GM21367 (cell line): ENCODE measurements at regions not wholly inside any gene's neighbourhood (a gene's known extent, or its start where the extent isn't known, plus 50 kb on each side); places are given as distances from the start of the nearest gene placed in this dataset.
"Not testable (repeated sequence)": the region's sequence is repeated elsewhere in the genome, so short reads cannot be mapped to it uniquely, and the experiment has no call there.

Experiments used
- ATAC-seq: cut with Tn5 transposase; IDR thresholded peaks from one replicate; pipeline ENCODE4 v1.9.1; 2021; ENCODE audit not compliant: unreplicated experiment

DNA sequence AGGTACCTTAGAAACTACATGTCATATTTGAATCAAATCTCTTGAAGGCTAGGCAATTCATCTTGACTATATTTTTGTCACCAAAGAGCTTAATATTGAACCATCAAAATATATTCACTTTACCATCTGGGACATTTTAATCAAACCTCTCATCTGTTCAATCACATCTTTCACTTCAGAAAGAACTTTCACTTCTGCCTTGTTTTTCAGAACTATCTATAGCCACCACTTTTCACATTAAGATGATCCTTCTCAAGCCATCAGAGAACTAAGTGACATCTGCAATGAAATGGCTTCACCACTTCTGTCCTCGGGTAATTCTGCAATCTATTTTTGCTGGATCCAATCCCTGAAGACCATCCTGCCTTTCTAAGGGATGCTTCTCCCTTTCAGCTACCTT is 57.8 kb downstream of the OR2B2 start:
- ATAC-seq = no peak

GRCh38 chr6:27851440-27851839 is 60.8 kb downstream of the OR2B2 start:
- ATAC-seq = no peak

DNA sequence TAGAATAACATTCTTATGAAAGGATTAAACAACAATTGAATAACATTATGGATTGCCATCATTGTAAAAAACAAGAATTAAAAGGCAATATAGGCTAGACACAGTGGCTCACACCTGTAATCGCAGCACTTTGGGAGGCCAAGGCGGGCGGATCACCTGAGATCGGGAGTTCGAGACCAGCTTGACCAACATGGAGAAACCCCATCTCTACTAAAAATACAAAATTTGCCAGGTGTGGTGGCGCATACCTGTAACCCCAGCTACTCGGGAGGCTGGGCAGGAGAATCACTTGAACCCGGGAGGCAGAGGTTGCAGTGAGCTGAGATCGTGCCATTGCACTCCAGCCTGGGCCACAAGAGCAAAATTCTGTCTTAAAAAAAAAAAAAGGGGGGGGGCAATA is 63.2 kb downstream of the OR2B2 start:
- not testable (repeated sequence) for ATAC-seq

DNA sequence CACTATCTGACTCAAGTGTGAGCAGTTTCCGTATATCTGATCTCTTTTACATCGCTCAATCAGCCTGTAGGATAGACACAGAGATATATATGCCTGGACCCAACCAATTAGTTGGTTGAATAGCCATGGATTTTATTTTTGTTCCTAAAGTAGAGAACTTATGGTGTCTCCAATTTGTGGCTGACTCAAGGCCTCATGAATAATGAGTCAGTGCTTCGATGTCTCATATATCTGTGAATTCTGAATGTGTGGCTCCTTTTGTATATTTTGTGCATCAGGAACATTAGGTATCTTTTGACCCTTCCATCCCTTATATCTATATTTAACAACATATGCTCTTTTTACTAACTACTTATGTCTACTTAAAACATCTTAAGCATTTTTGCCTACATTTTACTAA is 64.5 kb downstream of the OR2B2 start:
- no peak for ATAC-seq

DNA sequence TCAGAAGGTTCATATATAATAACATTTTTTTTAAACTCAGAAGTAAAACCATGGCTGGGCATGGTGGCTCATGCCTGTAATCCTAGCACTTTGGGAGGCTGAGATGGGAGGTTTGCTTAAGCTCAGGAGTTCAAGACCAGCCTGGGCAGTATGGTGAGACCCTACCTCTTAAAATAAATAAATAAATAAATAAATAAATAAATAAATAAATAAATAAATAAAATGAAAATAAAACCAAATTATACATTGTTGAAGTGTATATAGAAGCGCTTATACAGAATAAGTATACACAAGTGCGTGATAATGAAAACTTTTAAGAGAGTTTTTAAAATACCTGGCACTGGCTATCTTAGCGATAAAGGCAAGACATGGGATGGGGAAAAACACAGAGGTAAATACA is 71.6 kb downstream of the OR2B2 start:
- ATAC-seq = no peak

DNA sequence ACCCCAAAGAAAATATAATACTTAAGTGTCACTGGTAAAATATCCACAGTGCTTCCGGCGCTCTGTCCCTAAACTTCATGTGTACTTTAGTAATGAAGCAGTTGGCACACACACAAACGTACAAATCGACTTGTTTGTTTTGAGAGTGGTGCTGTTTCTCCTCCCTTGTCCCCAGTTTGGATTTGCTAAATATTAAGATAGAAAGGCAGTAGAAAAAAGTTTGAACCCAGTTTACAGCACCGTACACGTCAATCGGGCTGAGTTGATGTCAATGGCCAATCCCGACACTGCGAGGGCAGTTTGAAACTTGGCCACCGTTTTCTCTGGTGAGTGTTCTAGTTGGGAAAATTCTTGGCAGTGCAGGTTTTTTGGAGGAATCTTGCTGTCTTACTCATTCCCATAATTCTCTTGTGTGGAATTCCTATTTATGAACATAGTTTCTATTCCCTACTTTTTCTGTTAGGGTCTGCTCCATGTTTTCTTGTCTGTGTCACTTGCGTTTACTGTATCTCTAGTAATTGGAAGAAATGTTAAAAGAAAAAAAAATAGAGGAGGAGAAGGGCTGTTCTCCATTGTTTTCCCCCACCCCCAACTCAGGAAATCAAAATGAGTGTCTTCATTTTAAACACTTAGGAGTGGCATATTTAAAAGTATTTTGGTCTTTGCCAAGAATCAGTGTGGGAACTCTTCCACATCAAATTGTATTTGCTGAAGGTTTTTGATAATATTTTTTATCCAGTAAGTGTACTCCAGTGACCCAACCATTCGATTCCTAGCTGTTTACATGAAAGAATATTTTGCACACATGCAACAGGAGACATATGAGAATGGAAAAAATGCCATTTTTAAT is 72.3 kb downstream of the OR2B2 start:
- ATAC-seq = no peak

GRCh38 chr6:27838945-27839625 is 73.1 kb downstream of the OR2B2 start:
- no peak for ATAC-seq

DNA sequence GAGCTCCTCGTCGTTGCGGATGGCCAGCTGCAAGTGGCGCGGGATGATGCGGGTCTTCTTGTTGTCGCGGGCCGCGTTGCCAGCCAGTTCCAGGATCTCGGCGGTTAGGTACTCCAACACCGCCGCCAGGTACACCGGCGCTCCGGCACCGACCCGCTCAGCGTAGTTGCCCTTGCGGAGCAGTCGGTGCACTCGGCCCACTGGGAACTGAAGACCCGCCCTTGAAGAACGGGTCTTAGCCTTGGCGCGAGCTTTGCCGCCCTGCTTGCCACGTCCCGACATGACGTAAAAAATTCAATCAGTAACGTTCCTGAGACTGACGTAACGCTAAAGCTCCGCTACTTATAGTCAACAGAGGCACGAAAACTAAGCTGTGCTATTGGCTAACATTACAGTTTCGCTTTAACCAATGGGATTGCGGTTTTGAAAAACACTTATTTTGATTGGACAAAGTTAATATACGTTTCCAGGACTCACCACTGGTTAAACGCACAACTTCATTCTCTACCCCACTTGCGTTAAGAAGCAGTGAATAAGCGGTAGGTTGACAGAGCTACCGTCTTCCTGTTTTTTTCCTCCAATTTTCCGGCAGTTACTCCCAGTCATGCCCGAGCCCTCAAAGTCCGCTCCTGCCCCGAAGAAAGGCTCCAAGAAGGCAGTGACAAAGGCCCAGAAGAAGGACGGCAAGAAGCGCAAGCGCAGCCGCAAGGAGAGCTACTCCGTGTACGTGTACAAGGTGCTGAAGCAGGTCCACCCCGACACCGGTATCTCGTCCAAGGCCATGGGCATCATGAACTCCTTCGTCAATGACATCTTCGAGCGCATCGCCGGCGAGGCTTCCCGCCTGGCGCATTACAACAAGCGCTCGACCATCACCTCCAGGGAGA is 73.9 kb downstream of the OR2B2 start:
- peak; percentile 77 for ATAC-seq

- ATAC-seq = no peak
These were observed 74.6 kb downstream of the OR2B2 start for GRCh38 chr6:27837625-27838057.

- peak; percentile 25 for ATAC-seq
These were observed 75.2 kb downstream of the OR2B2 start for GRCh38 chr6:27836783-27837624.

- no peak for ATAC-seq
These were observed 75.9 kb downstream of the OR2B2 start for GRCh38 chr6:27836141-27836782.

DNA sequence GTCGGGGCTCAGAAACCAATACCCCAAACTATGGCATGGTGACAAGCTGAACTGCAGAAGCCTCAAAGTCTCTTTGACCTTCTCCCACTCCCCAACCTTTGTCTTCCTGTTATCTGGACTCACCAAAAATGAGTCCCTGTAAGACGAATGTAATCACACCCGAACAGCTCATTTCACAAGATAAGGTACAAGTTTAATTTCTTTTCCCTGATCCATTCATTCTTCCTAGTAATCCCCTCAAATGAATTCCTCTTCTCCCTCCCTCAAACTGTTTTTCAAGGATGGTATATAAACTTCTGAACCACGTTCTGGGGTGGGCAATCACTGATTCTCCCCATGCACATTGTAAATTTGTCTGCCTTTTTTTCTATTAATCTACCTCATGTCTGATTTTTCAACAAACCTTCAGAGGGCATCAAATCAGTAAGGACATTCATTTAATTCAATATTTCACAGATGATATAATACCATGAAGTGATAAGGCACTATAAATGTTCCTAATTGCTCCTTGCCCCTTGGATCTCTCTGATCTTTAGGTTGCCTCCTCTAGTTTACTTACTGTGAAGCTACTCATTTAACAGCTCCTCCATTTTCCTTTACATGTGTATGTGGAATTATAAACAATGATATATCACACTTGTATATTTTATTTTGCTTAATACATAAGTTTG is 77.2 kb downstream of the OR2B2 start:
- no peak for ATAC-seq

DNA sequence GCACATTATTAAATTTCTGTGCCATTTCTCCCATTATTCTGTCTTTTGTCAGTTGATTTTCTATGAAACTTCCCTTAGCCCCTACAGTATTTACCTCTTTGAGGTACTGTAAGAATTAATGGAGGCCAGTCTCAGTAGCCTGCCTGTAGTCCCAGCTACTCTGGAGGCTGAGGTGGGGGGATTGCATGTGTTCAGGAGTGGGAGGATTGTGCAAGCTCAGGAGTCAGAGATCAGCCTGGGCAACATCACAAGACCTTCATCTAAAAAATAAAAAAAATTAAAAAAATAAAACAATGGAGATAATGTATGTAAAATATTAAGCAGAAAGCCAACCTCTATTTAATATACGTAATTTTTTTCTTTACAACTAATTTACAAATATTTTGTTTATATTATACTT is 77.8 kb downstream of the OR2B2 start:
- no peak for ATAC-seq

- ATAC-seq = peak; percentile 72
These were observed 80.6 kb downstream of the OR2B2 start for GRCh38 chr6:27831434-27832081.

DNA sequence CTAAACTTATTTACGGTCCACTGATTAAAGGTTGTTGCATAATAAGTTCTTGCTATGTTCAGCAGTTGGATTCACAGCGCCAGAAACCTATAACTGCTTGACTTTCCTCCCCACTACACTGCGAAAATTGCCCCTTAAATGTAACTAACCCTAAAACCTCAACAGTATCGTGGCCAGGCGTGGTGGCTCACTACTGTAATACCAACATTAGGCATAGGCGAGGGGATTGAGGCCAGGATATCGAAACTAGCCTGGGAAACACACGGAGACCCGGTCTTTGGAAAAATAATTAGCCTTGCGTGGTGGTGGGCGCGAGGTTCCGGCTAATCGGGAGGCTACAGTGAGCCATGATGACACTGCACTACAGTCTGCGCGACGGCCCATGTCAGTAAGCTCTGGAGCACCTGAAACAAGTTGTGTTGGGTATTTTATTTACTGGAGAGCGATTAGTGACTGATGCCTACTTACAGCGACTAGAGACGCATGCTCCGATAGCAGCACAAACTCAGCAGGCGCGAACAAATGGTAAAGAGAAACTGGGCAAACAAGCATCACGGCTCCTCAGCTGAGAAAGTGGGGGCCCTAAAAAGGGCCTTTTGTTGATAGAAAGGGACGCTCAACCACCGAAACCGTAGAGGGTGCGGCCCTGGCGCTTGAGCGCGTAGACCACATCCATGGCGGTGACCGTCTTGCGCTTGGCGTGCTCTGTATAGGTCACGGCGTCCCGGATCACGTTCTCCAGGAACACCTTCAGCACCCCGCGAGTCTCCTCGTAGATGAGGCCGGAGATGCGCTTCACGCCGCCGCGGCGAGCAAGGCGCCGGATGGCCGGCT is 81.4 kb downstream of the OR2B2 start:
- peak; percentile 53 for ATAC-seq

GRCh38 chr6:27830212-27830599 is 82.0 kb downstream of the OR2B2 start:
- no peak for ATAC-seq

DNA sequence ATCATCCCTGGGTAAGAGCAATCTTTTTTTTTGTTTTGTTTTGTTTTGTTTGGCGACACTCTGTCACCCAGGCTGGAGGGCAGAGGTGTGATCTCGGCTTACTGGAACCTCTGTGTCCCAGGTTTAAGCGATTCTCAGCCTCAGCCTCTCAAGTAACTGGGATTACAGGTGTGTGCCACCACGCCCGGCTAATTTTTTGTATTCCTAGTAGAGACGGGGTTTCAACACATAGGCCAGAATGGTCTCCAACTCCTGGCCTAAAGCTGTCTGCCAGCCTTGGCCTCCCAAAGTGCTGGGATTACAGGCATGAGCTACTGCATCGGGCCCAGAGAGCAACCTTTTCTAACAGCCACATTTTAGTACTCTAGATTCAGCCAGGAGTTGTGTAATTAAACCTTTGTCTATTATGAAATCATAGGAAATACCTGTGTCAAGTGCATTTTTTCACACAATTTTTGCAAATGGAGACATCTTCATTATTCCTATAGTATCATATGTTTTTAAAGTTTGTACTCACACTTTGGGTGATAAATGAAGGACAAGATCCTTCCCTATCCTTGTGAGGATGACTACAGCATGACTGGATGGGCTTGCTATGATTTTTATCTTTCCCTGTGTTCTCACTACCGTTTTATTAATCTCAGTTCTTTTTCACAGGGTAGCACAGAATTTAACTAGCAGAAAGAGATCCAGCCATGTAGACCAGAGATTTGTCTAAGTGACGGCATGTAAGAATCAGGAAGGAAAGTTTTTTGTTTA is 82.6 kb downstream of the OR2B2 start:
- ATAC-seq = no peak
